GM18511 (cell line): ENCODE measurements at regions not wholly inside any gene's neighbourhood (a gene's known extent, or its start where the extent isn't known, plus 50 kb on each side); places are given as distances from the start of the nearest gene placed in this dataset.

ENCODE experiments used
- ATAC-seq: cut with Tn5 transposase; IDR thresholded peaks from one replicate; pipeline ENCODE4 v1.9.1; 2021; ENCODE audit warnings: mild to moderate bottlenecking, moderate library complexity; ENCODE audit not compliant: unreplicated experiment

- ATAC-seq, result no peak
Observed at GRCh38 chrX:714131-714530, 83.5 kb downstream of the SHOX start.
